ENCODE measurements at regions not wholly inside any gene's neighbourhood (a gene's known extent, or its start where the extent isn't known, plus 50 kb on each side); places are given as distances from the start of the nearest gene placed in this dataset.

- no peaks in the 10 kb centered on the region for H3K36me3 ChIP-seq
- DNase-seq (ENCODE audit: low spot score in 2 of 2) = no peak
- no peaks in the 10 kb centered on the region for H3K9me3 ChIP-seq
- no peak overlapping the region for H3K4me3 ChIP-seq
- no peak overlapping the region for H3K27ac ChIP-seq
- WGBS, 2 donors = 77 to 79% methylated on average over 6 of the region's 6 CpGs
- peaks cover 0 to 16% (median 2%) of the 10 kb centered on the region in 4 donors for H3K4me1 ChIP-seq
- H3K27me3 ChIP-seq = no peaks in the 10 kb centered on the region
- TF ChIP-seq CTCF (IDR thresholded peaks at IDR 0.05) = no peak
- TF ChIP-seq EP300 (IDR thresholded peaks at IDR 0.05) = no peak
- TF ChIP-seq POLR2A (IDR thresholded peaks at IDR 0.05) = no peak
These were observed 554.6 kb upstream of the BOD1L1 start for GRCh38 chr4:14182148-14182547.

- WGBS, 2 donors = 11 to 26% methylated on average over 3 of the region's 3 CpGs
These were observed 556.7 kb upstream of the BOD1L1 start for GRCh38 chr4:14184265-14184664.

DNA sequence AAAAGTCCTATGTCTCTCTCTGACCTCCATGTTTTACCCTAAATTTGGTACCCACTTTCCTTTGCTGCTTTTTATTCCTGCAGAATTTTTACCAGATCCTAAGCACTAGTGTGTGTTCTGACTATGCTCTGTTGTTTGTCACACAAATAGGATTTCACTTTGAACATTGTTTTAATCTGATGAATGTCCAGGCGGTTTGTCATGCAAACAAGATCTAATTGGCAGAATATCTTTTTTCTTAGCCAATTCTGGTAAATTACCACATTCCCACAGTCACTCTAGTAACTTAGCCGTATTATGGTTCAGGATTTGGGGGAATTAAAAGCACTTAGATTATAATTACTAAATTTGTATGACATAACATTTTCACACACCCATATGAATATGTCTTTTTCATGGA is 557.2 kb upstream of the BOD1L1 start:
- Histone ChIP-seq H3K27me3 (no peaks in the 10 kb centered on the region), H3K9me3 (no peaks in the 10 kb centered on the region), H3K36me3 (no peaks in the 10 kb centered on the region), H3K4me3 (no peak overlapping the region), H3K27ac (no peak overlapping the region), H3K4me1 (no peaks in the 10 kb centered on the region)
- TF ChIP-seq EP300 (IDR thresholded peaks at IDR 0.05) = no peak
- no peak for TF ChIP-seq CTCF (IDR thresholded peaks at IDR 0.05)
- no peak for TF ChIP-seq POLR2A (IDR thresholded peaks at IDR 0.05)
- no peak for DNase-seq (ENCODE audit: low spot score in 2 of 2)
- whole genome bisulfite sequencing, 2 donors = 77% methylated on average over 2 of the region's 2 CpGs

More at GRCh38 chr4:14184265-14184664, 556.7 kb upstream of the BOD1L1 start:
- Histone ChIP-seq H3K4me3 (no peak overlapping the region), H3K27me3 (no peaks in the 10 kb centered on the region), H3K36me3 (no peaks in the 10 kb centered on the region), H3K27ac (no peak overlapping the region), H3K4me1 (no peaks in the 10 kb centered on the region), H3K9me3 (no peaks in the 10 kb centered on the region)
- TF ChIP-seq CTCF (IDR thresholded peaks at IDR 0.05) = no peak
- TF ChIP-seq POLR2A (IDR thresholded peaks at IDR 0.05) = no peak
- no peak for TF ChIP-seq EP300 (IDR thresholded peaks at IDR 0.05)
- DNase-seq (ENCODE audit: low spot score in 2 of 2) = no peak

- H3K4me1 ChIP-seq = no peaks in the 10 kb centered on the region
- no peaks in the 10 kb centered on the region for H3K27me3 ChIP-seq
- TF ChIP-seq EP300 (IDR thresholded peaks at IDR 0.05) = no peak
- TF ChIP-seq POLR2A (IDR thresholded peaks at IDR 0.05) = no peak
- TF ChIP-seq CTCF (IDR thresholded peaks at IDR 0.05) = no peak
- H3K27ac ChIP-seq = no peak overlapping the region
- no peaks in the 10 kb centered on the region for H3K36me3 ChIP-seq
- no peak for DNase-seq (ENCODE audit: low spot score in 2 of 2)
- H3K9me3 ChIP-seq = no peaks in the 10 kb centered on the region
- H3K4me3 ChIP-seq = no peak overlapping the region
These were observed 560.7 kb upstream of the BOD1L1 start for GRCh38 chr4:14188214-14188613.

DNA sequence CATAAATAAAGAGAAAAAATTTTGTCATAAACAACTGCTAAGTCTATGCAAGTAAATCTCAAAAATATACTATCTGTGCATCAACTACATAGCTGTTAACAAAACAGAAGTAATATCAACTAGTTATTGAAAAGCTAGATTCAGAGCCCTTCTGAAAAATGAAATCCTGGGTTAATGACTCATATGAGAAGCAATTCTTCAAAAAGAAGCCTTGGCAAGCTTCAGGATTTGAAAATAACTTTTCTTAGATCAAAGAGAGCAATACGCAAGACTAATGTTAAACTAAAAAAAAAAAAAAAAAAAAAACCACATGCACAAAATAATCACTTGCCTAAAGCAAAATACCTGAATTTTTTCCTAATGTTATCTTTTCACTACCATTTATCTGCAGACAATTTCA is 566.1 kb upstream of the BOD1L1 start:
- DNase-seq (ENCODE audit: low spot score in 2 of 2) = no peak
- no peak overlapping the region for H3K27ac ChIP-seq
- WGBS, 2 donors = 46 to 69% methylated on average over 1 of the region's 1 CpG
- no peak overlapping the region for H3K4me3 ChIP-seq
- H3K4me1 ChIP-seq = no peaks in the 10 kb centered on the region
- no peaks in the 10 kb centered on the region for H3K27me3 ChIP-seq
- no peaks in the 10 kb centered on the region for H3K36me3 ChIP-seq
- TF ChIP-seq EP300 (IDR thresholded peaks at IDR 0.05) (no peak), CTCF (IDR thresholded peaks at IDR 0.05) (no peak), POLR2A (IDR thresholded peaks at IDR 0.05) (no peak)
- H3K9me3 ChIP-seq = no peaks in the 10 kb centered on the region

Data from tibial nerve (tissue), 4 donors.